ENCODE measurements at regions not wholly inside any gene's neighbourhood (a gene's known extent, or its start where the extent isn't known, plus 50 kb on each side); places are given as distances from the start of the nearest gene placed in this dataset.
"Not testable (repeated sequence)": the region's sequence is repeated elsewhere in the genome, so short reads cannot be mapped to it uniquely, and the experiment has no call there.

GRCh38 chr20:26216025-26216424, 519.4 kb upstream of the ZNF337 start:
- DNase-seq (ENCODE audit: low read depth) = peak; percentile 71

DNA sequence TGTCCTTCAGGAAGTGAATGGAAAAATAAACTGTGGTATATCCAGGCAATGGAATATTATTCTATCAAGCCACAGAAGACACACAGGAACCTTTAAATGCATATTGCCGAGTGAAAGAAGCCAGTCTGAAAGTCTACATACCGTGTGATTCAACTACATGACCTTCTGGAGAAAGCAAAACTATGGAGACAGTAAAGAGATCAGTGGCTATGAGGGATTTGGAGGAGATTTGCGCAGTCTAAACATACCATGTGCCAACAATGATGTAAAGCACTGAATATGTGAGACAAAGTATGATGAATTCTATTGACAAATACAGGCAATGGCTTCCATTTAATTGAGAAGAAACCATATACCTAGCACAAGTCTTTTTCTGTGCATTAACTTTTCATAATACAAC, 518.3 kb upstream of the ZNF337 start:
- no peak for DNase-seq (ENCODE audit: low read depth)

DNA sequence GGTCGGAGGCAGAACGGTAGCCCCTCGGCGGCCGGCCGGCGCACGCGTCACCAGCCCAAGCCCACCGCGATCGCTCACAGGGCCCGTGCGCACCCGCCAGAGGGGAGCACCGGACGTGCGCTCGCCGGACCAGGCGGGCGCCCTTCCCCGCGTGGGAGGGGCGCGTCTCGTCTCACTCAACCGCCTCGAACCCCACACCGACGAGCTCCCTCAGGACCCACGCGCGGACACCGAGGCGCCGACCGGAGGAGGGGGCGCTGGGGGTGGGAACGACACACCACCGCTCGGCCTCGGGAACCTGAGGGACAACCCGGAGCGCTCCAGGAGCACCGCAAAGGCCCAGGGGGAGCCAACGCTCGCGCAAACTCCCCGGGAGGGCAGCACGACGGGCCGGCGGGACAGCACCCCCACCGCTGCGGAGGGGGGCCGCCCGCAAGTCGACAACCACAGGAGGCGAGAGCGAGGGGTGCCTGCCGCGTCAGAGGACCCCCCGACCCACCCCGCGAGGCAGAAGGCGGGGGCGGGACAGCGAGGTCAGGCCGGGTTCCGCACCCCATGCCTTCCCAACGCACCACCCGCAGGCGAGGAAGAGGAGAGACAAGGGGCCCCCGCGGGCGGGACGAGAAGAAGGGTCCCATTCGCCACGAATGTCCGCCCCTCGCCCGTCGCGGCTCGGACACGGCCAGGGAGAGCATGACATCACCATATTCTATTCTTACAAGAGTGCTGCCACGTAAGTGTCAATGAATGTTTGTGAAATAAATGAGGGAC, 512.7 kb upstream of the ZNF337 start:
- no peak for DNase-seq (ENCODE audit: low read depth)

GRCh38 chr20:26208296-26209091, 511.8 kb upstream of the ZNF337 start:
- no peak for DNase-seq (ENCODE audit: low read depth)

GRCh38 chr20:26207967-26208295, 511.3 kb upstream of the ZNF337 start:
- DNase-seq (ENCODE audit: low read depth) = not testable (repeated sequence)

- DNase-seq (ENCODE audit: low read depth) = no peak
These were observed 510.7 kb upstream of the ZNF337 start for GRCh38 chr20:26207237-26207966.

GRCh38 chr20:26205350-26205749, 508.7 kb upstream of the ZNF337 start:
- DNase-seq (ENCODE audit: low read depth) = no peak

- not testable (repeated sequence) for DNase-seq (ENCODE audit: low read depth)
These were observed 504.4 kb upstream of the ZNF337 start for GRCh38 chr20:26201026-26201425.

- DNase-seq (ENCODE audit: low read depth) = not testable (repeated sequence)
These were observed 490.7 kb upstream of the ZNF337 start for GRCh38 chr20:26187329-26187728.

DNA sequence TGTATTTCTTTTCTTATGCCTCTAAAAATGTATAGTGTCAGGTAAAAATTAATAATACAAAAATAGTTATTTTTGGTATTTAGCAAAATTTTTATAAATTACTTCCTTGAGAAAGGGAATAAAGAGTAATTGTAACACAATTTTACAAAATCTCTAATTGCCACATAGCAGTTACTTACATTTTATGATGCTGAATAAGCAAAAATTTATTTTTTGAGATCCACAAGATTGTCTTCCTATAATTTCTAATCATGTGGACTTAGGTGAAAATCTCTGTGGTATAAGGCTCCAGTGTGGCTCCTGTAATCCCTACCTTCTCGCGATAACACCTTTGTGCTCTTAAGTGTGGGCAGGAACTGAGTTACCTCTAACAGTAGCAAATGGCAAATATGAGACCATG, 487.1 kb upstream of the ZNF337 start:
- not testable (repeated sequence) for DNase-seq (ENCODE audit: low read depth)

DNA sequence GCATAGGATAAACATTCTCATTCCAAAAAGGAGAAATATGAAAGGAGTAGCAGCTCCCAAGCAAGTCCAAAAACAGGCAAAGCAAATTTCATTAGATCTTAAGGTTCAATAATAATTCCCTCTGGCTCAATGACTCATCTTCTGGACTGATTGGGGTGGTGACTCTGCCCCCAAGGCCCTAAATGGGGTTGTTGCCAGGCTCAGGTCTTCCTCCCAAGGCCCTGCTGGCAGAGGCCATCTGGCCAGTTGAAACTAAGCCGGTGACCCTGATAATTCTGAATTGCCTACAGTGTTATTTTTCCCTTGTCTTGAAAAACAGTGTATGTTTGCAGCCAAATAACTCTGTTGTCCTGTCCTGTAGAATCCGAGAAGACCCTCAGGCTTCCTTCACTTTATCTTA, 484.7 kb upstream of the ZNF337 start:
- not testable (repeated sequence) for DNase-seq (ENCODE audit: low read depth)

- not testable (repeated sequence) for DNase-seq (ENCODE audit: low read depth)
These were observed 475.2 kb upstream of the ZNF337 start for GRCh38 chr20:26171875-26172274.

DNA sequence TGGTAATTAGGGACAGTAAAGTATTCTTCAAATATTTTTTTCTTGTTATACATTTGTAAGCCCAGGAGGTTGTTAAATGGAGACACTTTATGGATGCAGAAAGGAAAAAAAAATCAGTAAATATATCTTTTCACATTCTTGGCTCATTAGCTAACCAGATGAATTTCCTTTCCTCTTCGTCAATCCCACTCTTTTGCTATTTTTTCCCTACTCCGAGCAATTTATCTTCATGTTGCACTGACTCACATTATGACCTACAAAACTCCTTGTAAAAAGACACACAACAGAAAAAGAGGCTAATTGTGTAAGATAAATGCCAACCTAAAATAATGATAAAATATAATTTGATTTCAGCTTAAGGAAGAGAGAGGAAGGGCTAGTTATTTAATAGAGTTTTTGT, 472.9 kb upstream of the ZNF337 start:
- no peak for DNase-seq (ENCODE audit: low read depth)

DNA sequence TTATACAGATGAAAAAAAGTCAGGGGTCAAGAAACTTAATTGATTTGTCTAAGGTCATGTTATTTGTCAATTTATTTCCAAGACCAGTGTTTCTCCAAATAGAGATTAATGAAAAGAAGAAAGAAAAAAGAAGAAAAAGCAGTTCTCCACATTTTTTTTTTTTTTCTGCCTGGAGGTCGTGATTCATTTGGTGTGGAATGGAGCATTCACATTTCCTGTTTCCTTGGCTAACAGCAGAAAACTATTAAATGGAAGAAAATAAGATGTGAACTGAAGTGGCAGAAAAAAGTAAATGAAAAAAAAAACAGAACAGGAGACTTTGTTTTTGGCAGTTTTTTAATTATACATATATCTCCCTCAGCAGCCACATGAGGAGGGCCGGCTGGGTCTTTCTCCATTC, 470.8 kb upstream of the ZNF337 start:
- DNase-seq (ENCODE audit: low read depth) = no peak

DNA sequence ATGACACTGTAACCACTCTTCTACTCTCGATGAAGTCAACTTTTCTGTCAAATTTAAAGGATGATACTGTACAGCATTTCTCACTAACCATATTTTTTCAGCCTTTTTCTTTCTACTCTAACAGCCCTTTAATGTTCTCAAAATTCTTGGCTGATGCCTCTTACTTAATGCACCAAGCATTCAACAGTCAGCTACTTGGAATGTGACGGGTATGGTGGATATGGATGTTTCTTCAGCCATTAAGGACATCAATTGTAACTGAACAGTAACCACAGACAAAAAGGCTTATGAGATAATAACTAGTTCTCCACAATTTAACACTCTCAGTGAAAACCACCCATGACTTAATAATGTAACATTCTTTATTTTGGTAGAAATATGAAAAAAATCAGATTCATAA, 467.2 kb upstream of the ZNF337 start:
- peak; percentile 98 for DNase-seq (ENCODE audit: low read depth)

GRCh38 chr20:26163151-26163550, 466.5 kb upstream of the ZNF337 start:
- DNase-seq (ENCODE audit: low read depth) = not testable (repeated sequence)

DNA sequence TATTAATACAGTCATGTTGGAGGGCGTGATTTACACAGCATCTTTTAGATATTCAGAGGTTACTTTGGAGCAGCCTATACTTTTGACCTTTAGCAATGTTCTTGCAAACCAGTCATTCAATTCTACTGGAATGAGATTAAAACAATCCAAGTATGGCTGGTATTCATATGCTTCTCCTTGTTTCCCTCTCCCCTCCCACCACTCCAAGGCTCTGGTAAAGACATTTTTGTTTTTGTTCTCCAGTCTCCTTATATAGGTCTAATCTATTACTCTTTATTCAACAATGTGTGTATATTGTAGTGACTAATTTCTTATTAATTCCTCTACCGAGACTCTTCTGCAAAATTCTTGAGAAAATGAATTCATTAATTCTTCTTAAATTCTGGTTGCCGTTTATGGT, 465.1 kb upstream of the ZNF337 start:
- DNase-seq (ENCODE audit: low read depth) = not testable (repeated sequence)

DNA sequence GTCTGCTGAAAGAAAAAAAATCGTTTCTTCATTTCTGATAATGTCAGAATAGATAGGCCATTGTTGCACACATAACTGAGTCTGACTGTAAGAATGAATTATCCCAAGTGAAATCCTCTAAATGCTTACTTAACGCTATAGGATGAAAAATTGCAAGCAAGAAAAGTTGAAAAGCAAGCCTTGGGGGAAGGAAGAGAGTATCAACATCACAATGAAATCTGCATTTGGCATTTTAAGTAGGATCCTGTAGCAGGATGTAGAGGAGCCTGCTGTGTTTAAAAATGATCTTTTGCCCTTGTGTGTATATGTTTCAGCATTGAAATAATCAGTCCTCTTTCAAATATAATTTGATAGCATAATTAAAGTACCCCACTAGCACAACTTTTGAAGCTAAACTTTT, 464.3 kb upstream of the ZNF337 start:
- not testable (repeated sequence) for DNase-seq (ENCODE audit: low read depth)

DNA sequence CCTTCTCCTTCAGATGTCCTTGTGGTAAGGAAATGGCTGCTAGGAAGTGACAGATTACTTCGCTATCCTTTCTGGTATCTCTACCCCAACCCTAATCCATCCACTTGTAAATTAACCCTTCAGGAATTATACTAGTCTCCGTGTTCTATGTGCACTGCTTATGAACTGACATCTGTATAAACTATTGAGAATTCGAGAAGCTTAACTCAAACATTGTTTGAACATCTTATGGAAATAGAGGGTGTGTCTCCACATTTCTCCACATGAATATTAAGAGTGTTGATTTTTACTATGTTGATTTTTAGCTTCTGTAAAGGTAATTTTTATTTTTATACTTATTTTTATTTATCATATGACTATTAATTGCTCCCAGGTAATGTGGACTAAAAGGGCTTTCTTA, 457.6 kb upstream of the ZNF337 start:
- DNase-seq (ENCODE audit: low read depth) = no peak

DNA sequence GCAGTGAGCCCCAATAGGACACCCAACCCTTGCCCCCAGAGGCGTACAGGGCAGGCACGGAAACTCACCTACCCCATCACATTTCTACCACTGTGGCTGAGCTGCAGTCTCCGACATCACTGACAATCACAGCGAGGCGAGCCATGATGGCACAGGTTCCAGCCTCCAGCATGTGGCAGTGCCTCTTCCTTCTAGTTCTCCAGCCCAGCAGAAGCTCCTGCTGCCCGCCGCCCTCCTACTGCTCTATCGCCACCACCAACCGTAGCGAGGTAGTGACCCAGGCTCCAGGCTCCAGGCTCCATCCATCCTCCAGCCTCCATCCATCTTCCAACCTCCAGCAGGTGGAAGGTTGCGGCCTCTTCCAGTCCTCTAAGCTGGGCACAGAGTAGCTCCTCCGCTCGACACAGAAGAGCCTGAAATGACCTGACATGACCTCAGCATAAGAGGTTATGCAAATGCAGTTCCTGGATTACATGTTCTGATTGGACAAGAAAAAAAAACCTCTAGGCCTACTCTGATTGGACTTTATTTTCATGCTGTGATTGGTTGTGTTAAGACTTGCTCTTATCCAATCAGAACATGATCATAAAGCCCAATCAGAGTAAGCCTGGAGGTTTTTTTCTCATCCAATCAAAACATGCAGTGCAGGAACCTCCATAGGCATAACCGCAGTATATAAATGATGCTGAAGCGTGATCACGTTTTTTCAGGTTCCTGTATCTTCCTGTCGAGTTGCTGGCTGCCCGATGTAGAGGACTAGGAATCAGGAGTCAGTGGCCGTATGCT, 438.9 kb upstream of the ZNF337 start:
- DNase-seq (ENCODE audit: low read depth) = no peak

DNA sequence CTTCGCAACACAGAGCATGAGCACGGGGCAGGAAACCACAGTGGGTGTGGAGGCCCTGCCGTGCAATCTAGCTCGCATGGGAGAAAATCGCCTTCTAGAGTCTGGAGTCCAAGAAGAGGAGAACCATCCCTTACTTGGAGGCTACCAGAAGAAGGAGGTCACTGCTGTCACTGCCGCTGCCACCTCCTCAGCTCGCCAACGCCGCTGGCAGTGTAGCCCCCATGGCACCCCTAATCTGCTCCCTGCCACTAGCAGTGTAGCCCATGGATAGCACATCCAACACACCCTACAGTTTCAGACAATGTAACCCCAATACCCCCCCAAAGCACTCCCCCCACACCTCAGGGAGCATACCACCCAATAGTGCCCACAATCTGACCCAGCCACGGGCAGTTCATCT, 438.0 kb upstream of the ZNF337 start:
- no peak for DNase-seq (ENCODE audit: low read depth)

DNA sequence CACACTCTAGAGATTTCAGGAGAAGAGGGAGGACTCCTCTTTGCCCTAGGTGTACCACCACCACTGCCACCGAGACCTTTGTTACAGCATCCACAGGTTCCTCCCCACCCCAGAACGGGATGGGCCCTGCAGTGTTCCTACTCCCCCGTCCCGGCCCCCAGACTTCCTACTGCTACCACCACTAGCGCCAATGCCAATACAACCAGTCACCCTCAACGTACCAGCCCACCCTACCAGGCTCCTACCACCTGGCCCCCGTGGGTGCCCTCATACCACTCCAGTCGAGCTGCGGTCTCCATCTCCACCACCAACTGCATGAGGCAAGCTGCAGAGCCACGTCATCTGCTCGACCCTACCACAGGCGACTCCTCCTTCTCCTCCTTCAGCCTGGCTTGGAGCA, 437.1 kb upstream of the ZNF337 start:
- not testable (repeated sequence) for DNase-seq (ENCODE audit: low read depth)

All from HS-27A (cell line).